Epidermal melanocyte (primary cell): ENCODE measurements at regions not wholly inside any gene's neighbourhood (a gene's known extent, or its start where the extent isn't known, plus 50 kb on each side); places are given as distances from the start of the nearest gene placed in this dataset.

ENCODE experiments used
- DNase-seq: peaks from one replicate; pipeline ENCODE4 v3.0.0; 2011; ENCODE audit warnings: low spot score; ENCODE audit not compliant: insufficient read length

DNA sequence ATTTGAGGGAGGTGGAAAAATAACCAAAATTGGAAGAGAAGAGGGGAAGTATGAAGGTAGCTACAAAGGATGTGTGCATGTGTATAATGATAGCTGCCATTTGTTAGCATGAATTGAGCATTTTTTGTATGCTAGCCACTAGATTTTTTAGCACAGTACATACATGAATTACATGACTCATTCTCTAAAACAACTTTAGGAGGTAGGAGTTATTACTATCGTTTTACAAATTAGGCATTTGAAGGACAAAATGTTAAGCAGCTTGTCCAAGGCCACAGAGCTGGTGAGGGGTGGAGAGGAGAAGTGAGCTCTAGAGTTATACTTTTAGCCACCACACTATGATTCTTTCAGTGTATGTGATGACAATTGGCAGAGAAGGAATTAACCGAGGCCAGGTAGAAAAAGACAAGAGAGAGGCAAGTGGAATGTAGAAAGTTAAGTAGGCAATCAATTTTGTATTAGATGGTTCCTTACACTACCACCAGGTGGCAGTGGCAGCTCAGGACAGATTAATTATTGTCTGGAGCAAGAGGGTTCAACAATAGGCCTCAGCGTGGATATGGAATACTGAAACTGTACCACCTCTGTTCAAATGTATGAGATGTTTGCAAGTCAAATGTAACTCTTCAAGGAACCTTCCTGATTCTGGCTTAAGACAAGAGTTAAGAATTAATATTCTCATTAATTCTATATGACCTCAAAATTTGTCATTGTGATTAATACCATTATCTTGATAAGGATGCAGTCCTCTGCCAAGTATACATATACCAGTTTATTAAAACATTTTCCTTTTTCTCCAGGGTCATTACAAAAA, 128.0 kb downstream of the MBL2 start:
- no peak for DNase-seq

- DNase-seq, result no peak
Measured at GRCh38 chr10:52645187-52645758, 127.3 kb downstream of the MBL2 start.

DNA sequence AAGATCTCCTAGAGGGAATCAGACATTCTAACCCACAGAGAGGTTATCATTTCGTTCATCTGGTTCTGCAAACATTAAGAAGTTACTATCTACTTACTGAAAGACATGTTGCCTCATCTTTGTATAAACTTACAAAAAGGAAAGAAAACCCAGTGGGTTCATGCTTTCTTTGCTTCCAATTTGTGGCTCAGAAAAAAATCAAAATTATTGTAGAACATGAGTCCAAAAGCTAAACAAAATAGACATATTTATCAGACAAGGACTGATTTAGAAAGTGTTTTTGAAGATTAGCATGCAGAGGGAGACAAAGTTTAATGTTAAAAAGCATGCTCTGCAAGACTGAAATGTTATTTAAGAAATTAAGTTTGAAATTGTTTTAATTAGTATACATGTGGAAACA, 123.1 kb downstream of the MBL2 start:
- no peak for DNase-seq

GRCh38 chr10:52650873-52651272, 121.7 kb downstream of the MBL2 start:
- no peak for DNase-seq

DNA sequence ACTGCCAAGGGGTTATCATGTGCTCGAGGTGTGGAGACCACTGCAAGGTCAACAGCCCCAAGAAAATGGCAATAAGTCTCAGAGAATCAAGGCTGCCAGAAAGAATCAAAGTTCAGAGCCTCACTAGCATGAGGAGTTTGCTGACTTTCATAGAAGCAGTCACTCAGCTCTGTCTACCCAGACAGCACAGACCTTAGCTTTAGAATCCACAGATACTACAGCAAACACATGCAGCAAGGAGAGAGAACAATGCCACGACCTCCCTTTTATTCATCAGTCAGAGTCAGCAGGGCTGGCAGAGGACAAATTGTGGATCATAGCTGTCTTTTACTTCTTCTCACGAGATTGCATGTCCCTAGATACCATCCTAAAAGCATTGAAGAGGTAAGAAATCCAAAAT, 121.3 kb downstream of the MBL2 start:
- DNase-seq, result no peak

GRCh38 chr10:52652431-52653262, 119.9 kb downstream of the MBL2 start:
- no peak for DNase-seq

- no peak for DNase-seq
Measured at GRCh38 chr10:52653263-52653909, 119.2 kb downstream of the MBL2 start.

GRCh38 chr10:52654201-52654600, 118.4 kb downstream of the MBL2 start:
- no peak for DNase-seq

DNA sequence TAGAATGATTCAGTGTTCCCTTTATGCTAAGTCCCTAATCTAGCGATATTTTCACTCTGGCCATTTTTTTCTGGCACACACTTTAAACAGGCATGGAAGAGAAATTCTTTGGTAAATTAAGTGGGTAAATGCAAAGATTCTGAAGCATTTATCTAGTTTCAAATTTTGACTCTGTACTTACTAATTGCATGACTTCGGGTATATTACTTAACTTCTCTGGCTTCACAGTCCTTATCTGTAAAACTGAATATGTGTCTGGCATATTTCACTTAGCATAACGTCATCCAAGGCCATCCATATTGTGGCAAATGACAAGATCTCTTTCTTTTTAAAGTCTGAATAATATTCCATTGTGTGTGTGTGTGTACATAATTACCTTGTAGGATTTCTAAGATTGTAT, 114.5 kb downstream of the MBL2 start:
- no peak for DNase-seq

DNA sequence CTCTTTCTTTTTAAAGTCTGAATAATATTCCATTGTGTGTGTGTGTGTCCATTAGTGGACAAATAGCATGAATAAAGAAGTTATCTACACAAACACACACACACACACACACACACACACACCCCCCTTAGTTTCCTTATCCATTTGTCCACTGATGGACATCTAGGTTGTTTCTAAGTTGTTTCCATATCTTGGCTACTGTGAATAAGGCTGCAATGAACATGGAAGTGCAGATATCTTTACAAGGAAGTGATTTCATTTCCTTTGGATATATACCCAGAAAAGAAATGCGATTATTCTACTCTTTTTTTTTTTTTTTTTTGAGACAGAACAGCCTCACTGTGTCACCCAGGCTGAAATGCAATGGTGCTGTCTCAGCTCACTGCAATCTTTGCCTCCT, 113.5 kb downstream of the MBL2 start:
- no peak for DNase-seq

- DNase-seq, result no peak
Measured at GRCh38 chr10:52662256-52662655, 110.3 kb downstream of the MBL2 start.

DNA sequence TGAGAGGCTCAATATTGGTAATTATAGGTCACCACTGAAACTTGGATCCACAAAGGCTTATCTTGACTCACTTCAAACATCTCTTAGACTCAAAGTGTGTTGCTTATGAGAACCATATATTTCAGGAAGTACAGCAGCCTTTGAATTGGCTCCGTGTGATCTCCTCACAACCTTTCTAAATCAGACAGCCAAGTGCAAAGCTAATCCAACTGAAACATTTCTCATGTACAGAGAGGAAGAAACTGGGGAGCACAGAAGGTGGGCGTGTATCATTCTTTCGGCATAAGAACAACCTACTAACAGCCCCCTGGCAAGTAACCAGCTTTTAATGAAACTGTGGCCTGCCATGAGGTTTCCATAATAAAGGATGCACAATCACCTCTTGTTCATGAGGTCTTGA, 109.4 kb downstream of the MBL2 start:
- no peak for DNase-seq

- no peak for DNase-seq
Measured at GRCh38 chr10:52664629-52665028, 108.0 kb downstream of the MBL2 start.

DNA sequence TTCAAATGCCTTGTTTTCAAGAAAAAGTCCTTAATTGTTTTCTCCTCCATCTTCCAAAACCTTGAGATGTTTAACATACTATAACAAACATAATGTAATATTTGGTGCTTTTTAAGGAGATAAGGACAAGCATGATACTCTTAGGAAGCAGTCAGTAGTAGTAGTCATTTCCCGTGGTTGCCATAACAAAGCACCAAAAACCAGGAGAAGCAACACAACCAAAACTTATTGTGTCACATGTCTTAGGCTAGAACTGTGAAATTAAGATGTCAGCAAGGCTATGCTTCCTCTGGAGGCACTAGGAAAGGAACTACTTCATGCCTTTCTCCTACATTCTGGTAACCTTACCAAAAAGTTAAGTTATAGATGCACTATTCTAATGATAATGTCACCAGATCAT, 106.8 kb downstream of the MBL2 start:
- no peak for DNase-seq

GRCh38 chr10:52666931-52667330, 105.7 kb downstream of the MBL2 start:
- DNase-seq, result no peak

- DNase-seq, result no peak
Measured at GRCh38 chr10:52668024-52668423, 104.6 kb downstream of the MBL2 start.

DNA sequence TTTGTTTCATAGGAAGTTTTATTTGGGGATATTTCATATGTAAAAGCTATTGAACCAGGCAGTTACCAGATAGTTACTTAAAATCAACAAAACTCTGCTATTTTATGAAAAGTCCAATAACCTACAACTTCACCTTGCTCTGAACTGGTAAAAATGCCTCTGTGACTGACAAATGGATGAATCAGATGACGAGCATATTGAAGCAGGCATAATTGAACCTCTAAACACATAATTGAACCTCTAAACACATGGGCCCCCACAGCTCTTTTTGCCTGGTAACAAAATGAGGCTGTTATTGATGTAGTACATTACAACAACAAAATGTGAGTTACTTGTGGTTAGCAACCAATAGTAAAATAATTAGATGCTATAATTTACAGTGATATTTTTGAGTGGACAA, 99.7 kb downstream of the MBL2 start:
- no peak for DNase-seq

- no peak for DNase-seq
Measured at GRCh38 chr10:52673468-52673867, 99.1 kb downstream of the MBL2 start.

DNA sequence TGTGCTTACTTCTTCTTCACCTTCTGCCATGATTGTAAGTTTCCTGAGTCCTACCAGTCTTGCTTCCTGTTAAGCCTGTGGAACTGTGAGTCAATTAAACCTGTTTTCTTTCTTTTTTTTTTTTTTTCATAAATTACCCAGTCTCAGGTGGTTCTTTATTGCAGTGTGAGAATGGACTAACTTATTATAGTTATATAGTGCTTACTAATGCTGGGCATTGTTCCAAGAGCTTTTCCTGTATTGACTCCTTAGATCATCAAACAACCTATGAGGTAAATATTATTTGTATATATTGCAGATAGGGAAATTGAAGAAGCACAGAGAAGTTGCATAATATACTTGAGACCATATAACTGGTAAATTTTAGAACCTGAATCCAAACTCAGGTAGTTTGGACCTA, 98.1 kb downstream of the MBL2 start:
- DNase-seq, result no peak

- no peak for DNase-seq
Measured at GRCh38 chr10:52677086-52677485, 95.5 kb downstream of the MBL2 start.

DNA sequence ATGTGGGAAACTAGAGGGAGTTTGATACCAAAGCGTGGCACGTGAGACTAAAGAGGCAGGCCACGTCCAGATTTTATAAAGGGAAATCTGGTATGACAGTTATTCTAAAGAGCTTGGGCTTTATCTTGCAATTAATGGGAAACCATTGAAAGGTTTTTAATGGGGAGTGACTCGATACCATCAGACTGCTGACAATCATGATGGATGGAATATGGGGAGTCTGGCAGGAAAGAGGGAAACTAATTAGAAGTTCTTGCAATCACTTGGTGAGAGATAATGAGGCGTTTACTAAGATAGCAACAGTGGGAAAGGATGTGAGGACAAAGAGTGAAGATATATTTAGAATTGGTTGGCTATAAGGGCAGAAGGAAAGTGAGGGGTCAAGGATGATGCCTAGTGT, 94.0 kb downstream of the MBL2 start:
- DNase-seq, result no peak

DNA sequence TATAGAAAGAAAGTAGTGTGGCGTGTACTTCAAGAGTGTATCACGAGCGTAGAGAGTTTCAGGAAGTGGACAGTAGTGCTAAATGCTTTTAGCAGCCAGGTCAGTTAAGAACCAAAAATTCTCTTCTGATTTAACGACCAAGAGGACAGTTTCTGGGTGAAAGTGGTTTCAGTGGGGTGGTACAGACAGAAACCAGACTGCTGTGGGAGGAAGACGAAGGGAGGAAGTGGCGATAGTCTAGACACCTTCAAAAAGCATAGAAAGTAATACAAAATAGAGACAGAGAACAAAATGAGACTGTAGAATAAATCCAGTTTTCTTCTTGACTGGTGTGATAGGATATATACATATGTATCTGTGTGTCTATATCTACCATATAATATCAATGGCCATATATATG, 93.5 kb downstream of the MBL2 start:
- no peak for DNase-seq
